Activated effector memory CD4-positive, alpha-beta T cell treated with Interleukin-2 at 50 U/mL for 16 hours (primary cell): ENCODE measurements at regions not wholly inside any gene's neighbourhood (a gene's known extent, or its start where the extent isn't known, plus 50 kb on each side); places are given as distances from the start of the nearest gene placed in this dataset.
"Not testable (repeated sequence)": the region's sequence is repeated elsewhere in the genome, so short reads cannot be mapped to it uniquely, and the experiment has no call there.

Experiments used
- DNase-seq: peaks from one replicate; pipeline ENCODE4 v3.0.0-alpha.2; 2020

GRCh38 chr12:67457778-67458665 lies 188.9 kb downstream of the CAND1 start:
- no peak for DNase-seq

GRCh38 chr12:67459173-67459572 lies 189.4 kb upstream of the DYRK2 start:
- DNase-seq = no peak

- no peak for DNase-seq
Observed at GRCh38 chr12:67459578-67459977, 189.0 kb upstream of the DYRK2 start.

- no peak for DNase-seq
Observed at GRCh38 chr12:67460388-67460787, 188.2 kb upstream of the DYRK2 start.

- no peak for DNase-seq
Observed at GRCh38 chr12:67468549-67469245, 179.8 kb upstream of the DYRK2 start.

GRCh38 chr12:67469666-67470065 lies 178.9 kb upstream of the DYRK2 start:
- DNase-seq = no peak

GRCh38 chr12:67471810-67472209 lies 176.7 kb upstream of the DYRK2 start:
- no peak for DNase-seq

GRCh38 chr12:67472539-67472938 lies 176.0 kb upstream of the DYRK2 start:
- no peak for DNase-seq

- DNase-seq = no peak
Observed at GRCh38 chr12:67474934-67475620, 173.5 kb upstream of the DYRK2 start.

- DNase-seq = no peak
Observed at GRCh38 chr12:67475725-67476124, 172.8 kb upstream of the DYRK2 start.

GRCh38 chr12:67477681-67478265 lies 170.8 kb upstream of the DYRK2 start:
- DNase-seq = no peak

- DNase-seq = peak; percentile 72
Observed at GRCh38 chr12:67482751-67483661, 165.5 kb upstream of the DYRK2 start.

GRCh38 chr12:67483871-67484554 lies 164.5 kb upstream of the DYRK2 start:
- no peak for DNase-seq

- DNase-seq = no peak
Observed at GRCh38 chr12:67484791-67485480, 163.6 kb upstream of the DYRK2 start.

- DNase-seq = no peak
Observed at GRCh38 chr12:67486671-67487070, 161.9 kb upstream of the DYRK2 start.

- DNase-seq = not testable (repeated sequence)
Observed at GRCh38 chr12:67488349-67488748, 160.2 kb upstream of the DYRK2 start.

GRCh38 chr12:67489007-67489406 lies 159.5 kb upstream of the DYRK2 start:
- no peak for DNase-seq

GRCh38 chr12:67496581-67496980 lies 152.0 kb upstream of the DYRK2 start:
- DNase-seq = no peak

GRCh38 chr12:67498991-67499390 lies 149.6 kb upstream of the DYRK2 start:
- no peak for DNase-seq

GRCh38 chr12:67501362-67501761 lies 147.2 kb upstream of the DYRK2 start:
- DNase-seq = no peak

GRCh38 chr12:67504026-67504425 lies 144.5 kb upstream of the DYRK2 start:
- DNase-seq = no peak
